Nucleus accumbens (tissue), 56 donors: ENCODE measurements at regions not wholly inside any gene's neighbourhood (a gene's known extent, or its start where the extent isn't known, plus 50 kb on each side); places are given as distances from the start of the nearest gene placed in this dataset.
A peak's percentile ranks its signal among the peaks of the same experiment; 100 is the strongest.
"Not testable (repeated sequence)": the region's sequence is repeated elsewhere in the genome, so short reads cannot be mapped to it uniquely, and the experiment has no call there.

Source experiments
- DNase-seq, 56 donors: peaks; one replicate each; lab custom pipeline; 2025; lab: John Stamatoyannopoulos, UW

DNA sequence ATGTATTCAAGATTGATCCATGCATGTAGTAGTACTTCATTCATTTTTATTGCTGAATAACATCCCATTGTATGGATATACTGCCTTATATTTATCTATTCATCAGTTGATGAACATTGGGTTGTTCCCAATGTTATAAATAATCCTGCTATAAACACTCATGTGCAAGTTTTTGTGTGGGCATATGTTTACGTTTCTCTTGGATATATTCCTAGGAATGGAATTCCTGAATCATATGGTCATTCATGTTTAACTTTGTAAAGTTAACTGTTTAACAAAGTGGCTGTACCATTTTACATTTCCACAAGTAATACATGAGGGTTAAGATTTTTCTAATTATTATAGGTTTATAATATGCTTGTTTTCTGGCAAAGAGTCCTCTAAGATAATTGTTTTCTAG, 1568.2 kb upstream of the SEL1L start:
- DNase-seq: no peak

DNA sequence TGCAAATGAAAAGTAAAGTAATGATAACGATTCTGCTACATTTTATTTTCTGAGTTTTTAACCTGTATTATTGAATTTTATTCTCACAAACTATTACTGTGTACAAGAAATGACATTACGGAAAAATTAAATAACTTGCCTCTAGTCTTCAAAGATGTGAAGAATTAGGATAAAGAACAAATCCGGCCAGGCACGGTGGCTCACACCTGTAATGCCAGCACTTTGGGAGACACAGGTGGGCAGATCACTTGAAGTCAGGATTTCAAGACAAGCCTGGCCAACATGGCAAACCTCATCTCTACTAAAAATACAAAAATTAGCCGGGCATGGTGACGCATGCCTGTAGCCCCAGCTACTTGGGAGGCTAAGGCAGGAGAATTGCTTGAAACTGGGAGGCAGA, 1584.4 kb upstream of the SEL1L start:
- no peak for DNase-seq

DNA sequence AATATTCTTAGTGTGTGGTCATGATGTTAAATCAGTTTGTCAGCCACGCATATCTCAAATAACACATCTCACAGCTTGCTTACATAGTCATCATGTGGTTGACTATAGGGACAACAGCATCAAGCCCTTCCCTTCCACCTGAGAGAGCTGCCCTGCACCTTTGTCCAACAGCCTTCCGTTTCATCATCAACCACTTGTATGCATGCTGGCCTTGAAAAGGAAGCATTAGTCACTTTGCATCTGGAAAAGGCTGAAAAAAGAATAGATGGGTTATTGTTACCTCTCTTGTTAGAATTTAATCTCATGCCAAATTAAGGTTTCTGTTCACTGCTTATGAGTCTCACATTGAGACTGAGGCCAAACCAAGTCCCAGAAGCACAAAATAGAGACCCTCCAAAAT, 1586.5 kb upstream of the SEL1L start:
- DNase-seq: no peak

DNA sequence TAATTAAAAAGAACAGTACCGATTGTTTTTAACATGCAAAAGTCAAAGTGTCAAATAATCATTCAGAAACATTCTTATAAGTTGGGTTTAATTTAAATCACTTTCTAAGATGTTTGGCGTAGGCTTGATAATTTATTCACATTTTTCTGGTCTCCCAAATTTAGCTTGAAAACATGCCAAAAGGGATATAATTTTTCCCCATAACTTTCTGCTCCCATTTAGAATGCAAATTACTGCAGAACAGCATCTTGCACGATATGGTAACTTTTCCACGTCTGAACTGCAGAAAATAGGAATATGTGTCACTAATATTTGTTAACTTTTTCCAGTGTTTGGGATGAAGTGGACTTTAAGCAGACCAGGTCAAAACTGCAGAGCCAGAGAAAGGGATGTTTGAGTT, 1592.4 kb upstream of the SEL1L start:
- DNase-seq: no peak

DNA sequence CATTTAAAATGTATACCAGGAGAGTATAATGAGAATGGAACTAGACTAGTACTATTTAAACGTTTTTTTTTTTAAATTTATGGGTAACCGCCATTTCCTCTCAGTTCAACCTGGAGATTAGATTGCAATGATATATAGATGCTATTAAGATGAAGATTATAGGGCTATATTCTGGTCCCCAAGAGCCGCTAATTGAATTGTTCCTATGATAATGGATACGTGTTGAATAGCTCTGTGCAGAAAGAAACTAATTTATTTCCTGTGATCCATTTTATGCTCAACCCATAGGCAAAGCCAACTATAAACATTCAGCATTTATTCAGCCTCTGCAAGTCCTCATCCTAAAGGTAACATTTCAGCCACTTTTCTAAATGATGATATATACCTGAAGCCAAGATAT, 1595.1 kb upstream of the SEL1L start:
- no peak for DNase-seq

DNA sequence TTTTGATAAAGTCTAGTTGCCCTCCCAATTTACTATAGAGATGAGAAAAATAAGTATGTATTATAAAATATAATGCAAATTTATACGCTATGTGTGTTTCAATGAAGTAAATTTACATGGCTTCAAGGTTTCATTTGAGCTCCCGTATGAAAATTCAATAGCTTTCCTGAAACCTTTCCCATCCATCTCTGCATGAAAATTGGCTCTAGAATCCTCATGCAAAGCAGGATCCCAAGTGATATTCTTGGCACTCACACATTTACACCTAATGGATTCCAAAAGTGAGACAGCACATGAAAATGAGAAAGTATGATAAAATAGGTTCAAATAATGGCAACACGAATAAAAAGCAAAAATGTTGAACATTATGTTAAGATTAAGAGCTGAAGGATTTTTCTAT, 1595.8 kb upstream of the SEL1L start:
- no peak for DNase-seq

DNA sequence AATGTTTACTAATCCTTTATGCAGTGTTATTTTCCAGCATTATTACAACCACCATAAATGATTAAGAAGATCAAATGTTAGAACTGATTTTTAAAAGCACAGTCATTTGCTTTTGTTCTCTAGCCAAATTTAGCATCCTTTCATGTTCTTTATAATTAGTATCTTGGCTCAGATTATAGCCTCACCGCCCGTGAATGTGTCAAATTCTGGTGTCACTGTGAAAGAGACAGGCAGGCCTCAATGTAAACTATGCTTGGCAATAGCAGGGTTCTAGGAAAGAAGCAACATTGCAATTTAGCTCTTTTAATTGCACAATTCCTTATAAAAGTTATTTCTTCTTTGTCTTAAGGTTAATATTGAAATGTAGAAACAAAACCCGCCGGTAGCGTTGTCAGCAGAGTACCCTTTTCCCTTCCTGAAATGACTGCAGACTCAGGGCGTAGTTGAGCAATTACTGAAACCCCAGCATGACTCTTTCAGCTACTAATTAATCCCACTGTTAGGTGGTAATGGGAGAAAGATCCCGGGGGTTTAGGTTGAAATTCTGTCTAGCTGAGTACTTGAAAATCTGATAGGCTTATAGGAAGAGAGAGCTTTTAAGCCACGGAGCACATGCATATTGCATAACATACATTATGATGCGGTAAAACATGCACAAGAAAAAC, 1600.5 kb upstream of the SEL1L start:
- DNase-seq: peak in 3 of 56 donors; percentile 6 to 36 (median 21)

DNA sequence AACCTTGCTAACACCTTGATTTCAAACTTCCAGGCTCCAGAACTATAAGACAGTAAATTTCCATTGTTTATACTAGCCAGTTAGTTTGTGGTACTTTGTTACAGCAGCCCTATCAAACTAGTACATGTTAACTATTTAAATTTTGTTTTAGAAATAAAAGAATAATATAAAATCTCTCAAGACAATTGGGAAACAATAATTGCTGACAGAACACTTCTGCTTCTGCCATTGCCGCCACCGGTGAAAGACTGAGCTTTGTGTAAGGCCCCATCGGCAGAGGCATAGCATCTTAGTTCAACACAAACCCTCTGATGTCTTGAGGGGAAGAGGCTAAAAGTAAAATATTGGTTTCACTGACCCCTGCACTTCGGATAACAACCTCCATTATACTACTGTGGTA, 1607.1 kb upstream of the SEL1L start:
- no peak for DNase-seq

DNA sequence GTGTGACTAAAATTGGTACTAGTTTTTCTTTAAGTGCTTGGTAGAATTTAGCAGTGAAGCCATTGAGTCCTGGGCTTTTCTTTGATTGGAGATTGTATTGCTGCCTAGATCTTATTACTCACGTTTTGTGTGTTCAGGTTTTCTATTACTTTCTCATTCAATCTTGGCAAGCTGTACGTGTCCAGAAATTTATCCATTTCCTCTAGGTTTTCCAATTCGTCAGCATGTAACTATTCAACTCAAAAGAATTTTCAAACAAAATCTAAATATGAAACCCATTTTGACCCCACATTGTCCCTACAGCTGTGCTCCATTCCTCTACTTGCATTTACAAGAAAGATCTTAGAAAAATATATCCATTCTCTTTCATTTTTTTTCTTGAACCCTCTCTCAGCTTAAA, 1613.4 kb upstream of the SEL1L start:
- DNase-seq: no peak

DNA sequence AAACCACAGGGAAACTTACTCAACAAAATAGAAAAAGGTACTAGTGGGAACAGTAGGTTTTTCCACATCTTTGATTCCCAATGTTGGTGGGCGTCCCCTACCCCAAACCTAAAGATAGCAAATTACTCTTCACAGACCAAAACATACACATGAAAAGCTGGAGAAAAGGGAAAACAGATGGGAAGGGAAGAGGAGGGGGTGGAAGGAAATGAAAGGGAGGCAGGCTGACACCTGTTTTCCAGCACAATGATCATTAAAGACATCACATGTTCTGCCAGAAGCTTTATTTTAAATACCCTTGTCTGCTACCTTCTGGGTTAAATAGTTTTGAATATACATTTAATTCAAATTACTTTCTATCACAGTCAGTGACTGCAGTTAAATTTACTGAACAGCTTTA, 1617.9 kb upstream of the SEL1L start:
- DNase-seq: no peak

DNA sequence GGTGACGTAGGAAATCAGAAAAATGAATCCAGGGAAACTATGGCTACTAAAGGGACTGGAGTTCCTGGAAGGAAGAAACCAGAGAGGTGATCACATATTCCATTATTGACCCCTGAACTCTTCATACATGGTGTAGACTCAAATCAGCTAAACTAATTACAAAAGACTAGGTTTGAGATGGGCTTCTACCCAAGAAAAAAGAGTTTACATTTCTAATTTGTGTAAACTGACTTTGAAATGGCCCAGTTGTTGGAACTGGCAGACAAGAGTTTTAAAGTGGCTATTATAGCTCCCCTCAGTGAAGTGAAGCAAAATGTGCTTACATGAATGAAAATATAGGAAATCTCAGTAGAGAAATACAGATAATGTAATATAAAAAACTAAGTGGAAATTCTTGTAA, 1619.4 kb upstream of the SEL1L start:
- DNase-seq: no peak

DNA sequence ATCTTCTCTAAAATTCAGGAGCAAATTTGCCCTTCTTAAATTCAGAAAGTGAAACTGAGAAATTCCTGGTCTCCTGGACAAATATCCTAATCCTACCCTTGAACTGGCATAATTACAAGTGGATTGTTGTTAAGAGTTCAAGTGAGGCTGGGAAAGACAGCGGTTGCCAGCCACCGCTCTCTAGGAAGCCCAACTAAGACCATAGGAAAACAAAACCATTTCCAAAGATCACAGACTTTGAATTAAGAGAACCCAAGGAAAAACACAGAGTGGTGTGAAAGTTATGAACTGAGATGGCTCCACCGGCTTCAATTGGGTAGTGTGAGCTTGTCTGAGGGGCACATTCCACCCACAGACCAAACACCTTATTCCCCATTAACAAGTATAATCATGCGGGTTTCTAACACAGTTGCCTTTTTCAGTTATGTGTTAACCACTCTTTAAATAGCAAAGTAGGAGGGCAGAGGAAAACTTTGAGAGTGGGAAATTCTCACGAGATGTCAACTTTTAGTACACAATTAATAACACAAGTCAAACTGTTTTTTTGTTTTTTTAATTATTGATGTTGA, 1628.8 kb upstream of the SEL1L start:
- no peak for DNase-seq

DNA sequence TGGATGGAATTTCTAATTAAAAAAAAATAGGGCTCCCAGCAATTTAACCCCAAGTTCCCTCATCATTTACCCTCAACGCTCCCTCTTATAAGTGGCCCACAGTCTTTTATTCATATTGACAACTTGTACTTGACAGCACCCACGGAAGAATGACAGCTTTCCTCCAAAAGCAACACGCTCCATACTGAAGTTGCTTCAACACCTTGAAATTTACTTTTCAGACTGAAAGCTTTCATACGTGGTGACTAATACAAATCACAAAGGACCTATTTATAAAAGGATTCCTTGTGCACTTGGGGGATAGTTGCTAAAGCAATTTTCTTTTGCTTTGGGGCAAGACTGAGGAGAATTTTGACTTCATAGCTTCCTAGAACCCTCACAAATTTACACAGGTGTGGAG, 1629.4 kb upstream of the SEL1L start:
- DNase-seq: no peak

DNA sequence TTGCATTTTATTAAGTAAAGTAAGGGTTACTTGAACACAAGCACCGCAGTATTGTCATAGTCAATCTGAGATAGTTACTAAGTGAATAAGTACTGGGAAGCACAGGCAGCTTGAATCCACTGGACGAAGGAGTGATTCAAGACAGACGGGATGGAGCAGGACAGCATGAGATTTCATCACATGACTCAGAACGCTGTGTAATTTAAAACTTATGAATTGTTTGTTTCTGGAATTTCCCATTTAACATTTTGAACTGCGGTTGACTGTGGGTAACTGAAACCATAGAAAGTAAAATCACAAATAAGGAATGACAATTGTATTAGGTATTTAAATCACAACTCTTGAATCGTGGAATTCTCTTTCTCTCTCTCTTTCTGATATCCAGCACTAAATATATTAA, 1630.4 kb upstream of the SEL1L start:
- DNase-seq: no peak

DNA sequence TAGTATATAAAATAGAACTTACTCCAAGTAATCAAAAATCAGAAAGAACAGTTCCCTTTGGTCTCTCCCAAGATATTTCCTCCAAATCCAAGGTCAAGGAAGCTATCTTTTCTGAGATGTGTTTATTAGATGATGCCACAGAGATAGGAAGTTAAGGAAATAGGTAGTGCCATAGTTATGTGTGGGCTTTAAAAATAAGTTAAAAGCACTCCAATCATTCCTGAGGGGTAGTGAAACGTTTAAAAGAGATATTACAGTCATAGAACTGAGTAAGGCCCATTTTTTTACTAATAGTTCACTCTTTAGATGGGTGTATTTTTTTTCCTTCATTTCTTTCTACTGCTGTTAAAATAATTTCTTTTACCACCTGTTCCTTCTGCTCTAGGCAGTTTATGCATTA, 1630.9 kb upstream of the SEL1L start:
- no peak for DNase-seq

DNA sequence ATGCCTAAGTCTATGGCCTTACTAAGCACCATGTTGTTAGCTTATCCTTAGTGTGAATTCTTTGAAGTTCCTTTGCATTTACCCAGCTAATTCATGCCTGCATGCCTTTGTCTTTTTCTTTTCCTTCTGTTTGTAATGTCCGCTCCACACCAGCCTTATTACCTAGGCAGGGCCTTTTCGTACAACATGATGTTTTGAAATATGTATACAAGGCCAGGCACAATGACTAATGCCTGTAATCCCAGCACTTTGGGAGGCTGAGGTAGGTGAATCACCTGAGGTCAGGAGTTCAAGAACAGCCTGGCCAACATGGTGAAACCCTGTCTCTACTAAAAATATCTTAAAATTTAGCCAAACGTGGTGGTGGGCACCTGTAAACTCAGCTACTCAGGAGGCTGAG, 1636.5 kb upstream of the SEL1L start:
- DNase-seq: no peak

DNA sequence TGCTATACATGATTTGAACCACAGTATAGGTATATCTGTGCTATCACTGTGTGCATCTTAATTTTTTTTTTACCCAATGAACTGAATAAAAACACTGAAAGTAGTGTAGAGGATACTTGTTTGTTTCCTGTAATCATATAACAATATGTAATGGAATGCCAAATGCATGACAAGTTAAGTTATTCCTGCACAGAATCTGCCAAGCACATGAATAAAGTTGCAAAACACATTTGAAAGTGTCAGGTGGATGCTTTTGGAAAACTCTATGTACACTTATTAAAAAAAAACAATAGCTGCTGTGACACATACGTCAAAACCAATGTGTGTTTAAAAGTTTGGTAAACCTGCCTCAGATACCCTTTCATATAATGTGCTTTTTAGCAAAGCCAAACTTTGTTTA, 1638.1 kb upstream of the SEL1L start:
- DNase-seq: no peak

DNA sequence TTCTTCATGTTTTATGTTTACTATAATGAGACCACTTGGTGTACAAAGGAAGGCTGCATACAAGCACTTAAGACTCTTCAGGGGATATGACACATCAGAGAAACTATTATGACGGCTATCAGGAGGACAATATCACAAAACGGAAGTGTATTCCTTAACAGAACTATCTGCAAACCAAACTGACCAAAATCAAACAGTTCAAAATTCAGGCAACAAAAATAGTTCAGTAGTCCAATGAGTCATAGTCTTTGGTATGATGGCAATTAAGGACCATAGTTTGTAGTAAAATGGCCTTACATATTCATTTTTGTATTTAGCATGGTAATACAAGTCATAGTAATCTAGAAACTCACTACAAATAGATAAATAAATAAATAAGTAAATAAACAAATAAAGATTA, 1638.7 kb upstream of the SEL1L start:
- DNase-seq: no peak

DNA sequence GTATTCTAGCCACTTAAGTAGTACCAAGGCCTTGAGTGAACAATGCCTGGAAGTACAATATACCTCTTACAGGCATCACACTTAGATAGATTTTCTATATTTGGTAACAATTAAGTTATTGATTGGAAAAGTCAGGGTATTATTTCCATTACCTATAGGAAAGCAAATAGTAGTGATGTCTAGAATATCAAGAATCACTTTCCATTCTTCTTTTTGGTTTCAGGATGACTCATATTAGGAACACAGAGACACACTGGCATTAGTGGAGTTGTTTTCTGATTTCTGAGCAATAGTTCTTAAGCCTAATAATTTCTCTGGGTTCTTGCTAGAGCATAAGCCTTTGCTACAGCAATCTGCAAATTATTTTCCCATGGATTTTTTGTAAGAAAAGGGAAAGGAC, 1640.0 kb upstream of the SEL1L start:
- no peak for DNase-seq

DNA sequence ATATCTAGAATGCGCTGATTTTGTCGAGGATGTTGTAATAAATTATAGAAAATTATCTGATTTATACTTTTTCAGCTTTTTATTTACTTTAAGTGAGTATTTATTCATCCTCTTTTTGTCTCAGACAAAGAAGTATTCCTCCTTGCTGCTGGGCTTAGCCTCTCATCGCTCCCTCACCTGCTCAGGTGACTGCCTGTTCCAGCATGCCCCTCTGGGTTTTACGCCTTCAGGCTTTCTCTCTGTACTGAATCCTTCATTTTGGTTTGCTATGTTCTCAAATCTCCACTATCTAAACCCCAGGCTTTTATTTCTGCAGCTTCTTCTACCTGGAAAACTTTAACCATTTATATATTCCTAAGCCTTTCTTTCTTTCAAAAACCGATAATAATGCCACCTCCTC, 1650.9 kb upstream of the SEL1L start:
- DNase-seq: no peak

DNA sequence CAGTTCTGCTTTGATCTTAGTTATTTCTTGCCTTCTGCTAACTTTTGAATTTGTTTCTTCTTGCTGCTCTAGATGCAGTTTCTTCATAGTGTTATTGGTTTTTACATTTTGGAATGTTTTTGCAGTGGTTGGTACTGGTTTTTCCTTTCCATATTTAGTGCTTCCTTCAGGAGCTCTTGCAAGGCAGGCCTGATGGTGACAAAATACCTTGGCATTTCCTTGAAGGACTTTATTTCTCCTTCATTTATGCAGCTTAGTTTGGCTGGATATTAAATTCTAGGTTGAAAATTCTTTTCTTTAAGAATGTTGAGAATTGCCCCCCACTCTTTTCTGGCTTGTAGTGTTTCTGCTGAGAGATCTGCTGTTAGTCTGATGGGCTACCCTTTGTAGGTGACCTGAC, 1654.7 kb upstream of the SEL1L start:
- not testable (repeated sequence) for DNase-seq

DNA sequence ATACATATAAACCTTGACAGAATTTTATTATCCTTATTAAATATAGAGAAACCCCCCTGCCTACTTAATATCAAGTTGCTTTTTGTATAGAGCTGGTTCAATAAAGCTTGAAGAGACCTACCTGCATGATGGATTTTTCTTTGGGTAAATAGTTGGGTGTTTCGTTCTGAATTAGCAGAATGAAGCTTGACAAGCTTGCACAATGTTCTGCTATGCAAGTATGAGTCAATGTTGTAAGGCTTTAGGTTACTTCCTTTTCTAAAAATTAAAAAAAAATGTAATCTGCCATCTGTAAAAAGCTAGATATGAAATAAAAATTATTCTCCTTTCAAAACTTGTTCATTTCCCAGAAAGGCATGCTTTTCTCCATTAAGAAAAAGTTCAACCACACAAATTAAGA, 1662.6 kb upstream of the SEL1L start:
- DNase-seq: no peak

DNA sequence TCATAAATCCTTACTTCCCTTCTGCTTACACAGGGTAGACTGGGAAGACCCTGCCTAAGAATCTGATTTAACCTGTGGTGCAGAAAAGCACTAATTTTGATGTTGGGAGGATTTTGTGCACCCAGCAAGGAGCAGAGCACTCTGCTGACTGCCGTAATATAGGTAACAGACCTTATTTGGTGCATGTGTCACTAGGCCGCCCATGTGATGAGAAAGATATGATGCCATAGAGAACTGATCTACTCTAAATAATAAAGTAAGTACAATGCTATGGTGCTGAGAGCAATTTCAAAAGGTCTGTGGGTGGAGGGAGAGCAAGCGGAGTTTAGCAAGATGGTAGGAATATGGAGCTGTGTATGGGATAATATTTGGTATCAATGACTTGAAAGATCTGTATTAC, 1663.6 kb upstream of the SEL1L start:
- no peak for DNase-seq
